ENCODE measurements at regions not wholly inside any gene's neighbourhood (a gene's known extent, or its start where the extent isn't known, plus 50 kb on each side); places are given as distances from the start of the nearest gene placed in this dataset.

DNA sequence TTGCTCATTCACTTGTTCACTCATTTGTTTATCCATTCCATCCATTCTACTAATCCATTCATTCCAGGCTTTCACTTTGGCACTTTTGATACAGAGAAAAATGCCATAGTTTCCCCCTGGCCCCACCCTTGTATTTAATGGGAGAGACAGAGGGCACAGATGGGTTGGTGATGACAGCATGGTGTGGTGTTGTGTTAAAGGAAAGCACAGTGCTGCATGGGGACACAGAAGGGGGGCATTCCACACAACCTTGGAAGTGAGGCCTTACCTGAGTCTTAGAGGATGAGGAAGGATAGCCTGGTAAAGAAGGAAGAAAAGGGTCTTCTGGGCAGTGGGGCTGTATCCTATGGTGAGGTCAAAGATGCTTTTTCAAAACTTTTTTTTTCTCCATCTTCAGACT, 248.5 kb upstream of the C11orf87 start:
- Histone ChIP-seq H3K9ac (ENCODE audit: insufficient read length) (no peak overlapping the region), H3K27ac (no peak overlapping the region), H3K9me3 (ENCODE audit: low read depth, low read length) (no peaks in the 10 kb centered on the region), H3K4me3 (no peak overlapping the region), H3K36me3 (ENCODE audit: insufficient read depth, low read length) (no peaks in the 10 kb centered on the region)
- DNase-seq (ENCODE audit: low read depth, low spot score), result no peak
- TF ChIP-seq POLR2AphosphoS5 (IDR thresholded peaks at IDR 0.05; ENCODE audit: borderline replicate concordance, low read depth, low read length) (no peak), EZH2 (IDR thresholded peaks at IDR 0.05) (no peak), FOXP2 (optimal IDR thresholded peaks at IDR 0.05; ENCODE audit: control extremely low read depth, extremely low read length, insufficient read depth) (no peak)

DNA sequence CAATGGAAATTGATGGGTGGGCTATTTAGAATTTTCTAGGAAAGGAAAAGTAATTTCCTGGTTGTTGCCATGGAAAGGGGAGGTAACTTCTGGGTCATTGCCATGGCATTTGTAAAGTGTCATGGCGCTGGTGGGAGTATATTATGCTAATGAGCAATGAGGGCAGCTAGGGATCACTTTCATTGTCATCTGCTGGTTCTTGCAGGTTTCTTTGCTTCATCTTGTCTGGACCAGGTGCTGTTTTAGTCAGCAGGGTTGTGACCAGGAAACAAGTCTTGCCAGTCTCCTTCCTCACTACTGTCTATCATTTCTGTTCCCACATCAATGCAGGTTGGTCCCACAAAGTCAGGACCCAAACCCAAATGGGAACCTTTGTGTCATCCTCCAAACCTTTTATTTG, 237.6 kb upstream of the C11orf87 start:
- no peak for TF ChIP-seq EZH2 (IDR thresholded peaks at IDR 0.05)
- no peak for TF ChIP-seq FOXP2 (optimal IDR thresholded peaks at IDR 0.05; ENCODE audit: control extremely low read depth, extremely low read length, insufficient read depth)
- no peak for TF ChIP-seq POLR2AphosphoS5 (IDR thresholded peaks at IDR 0.05; ENCODE audit: borderline replicate concordance, low read depth, low read length)
- no peak overlapping the region for H3K4me3 ChIP-seq
- no peak overlapping the region for H3K9ac ChIP-seq (ENCODE audit: insufficient read length)
- H3K36me3 ChIP-seq (ENCODE audit: insufficient read depth, low read length), result no peaks in the 10 kb centered on the region
- H3K27ac ChIP-seq, result no peak overlapping the region
- H3K9me3 ChIP-seq (ENCODE audit: low read depth, low read length), result no peaks in the 10 kb centered on the region
- no peak for DNase-seq (ENCODE audit: low read depth, low spot score)

DNA sequence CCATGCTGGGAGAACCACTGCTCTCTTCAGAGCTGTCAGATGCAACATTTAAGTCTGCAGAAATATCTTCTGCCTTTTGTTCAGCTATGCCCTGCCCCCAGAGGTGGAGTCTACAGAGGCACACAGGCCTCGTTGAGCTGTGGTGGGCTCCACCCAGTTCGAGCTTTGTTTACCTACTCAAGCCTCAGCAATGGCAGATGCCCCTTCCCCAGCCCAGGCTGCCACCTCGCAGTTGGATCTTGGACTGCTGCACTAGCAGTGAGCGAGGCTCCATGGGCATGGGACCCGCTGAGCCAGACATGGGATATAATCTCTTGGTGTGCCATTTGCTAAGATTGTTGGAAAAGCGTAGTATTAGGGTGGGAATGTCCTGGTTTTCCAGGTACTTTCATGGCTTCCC, 229.1 kb upstream of the C11orf87 start:
- H3K36me3 ChIP-seq (ENCODE audit: insufficient read depth, low read length), result no peaks in the 10 kb centered on the region
- no peak overlapping the region for H3K4me3 ChIP-seq
- no peak overlapping the region for H3K27ac ChIP-seq
- TF ChIP-seq EZH2 (IDR thresholded peaks at IDR 0.05) (no peak), POLR2AphosphoS5 (IDR thresholded peaks at IDR 0.05; ENCODE audit: borderline replicate concordance, low read depth, low read length) (no peak), FOXP2 (optimal IDR thresholded peaks at IDR 0.05; ENCODE audit: control extremely low read depth, extremely low read length, insufficient read depth) (no peak)
- H3K9me3 ChIP-seq (ENCODE audit: low read depth, low read length), result no peaks in the 10 kb centered on the region
- DNase-seq (ENCODE audit: low read depth, low spot score), result no peak
- no peak overlapping the region for H3K9ac ChIP-seq (ENCODE audit: insufficient read length)

DNA sequence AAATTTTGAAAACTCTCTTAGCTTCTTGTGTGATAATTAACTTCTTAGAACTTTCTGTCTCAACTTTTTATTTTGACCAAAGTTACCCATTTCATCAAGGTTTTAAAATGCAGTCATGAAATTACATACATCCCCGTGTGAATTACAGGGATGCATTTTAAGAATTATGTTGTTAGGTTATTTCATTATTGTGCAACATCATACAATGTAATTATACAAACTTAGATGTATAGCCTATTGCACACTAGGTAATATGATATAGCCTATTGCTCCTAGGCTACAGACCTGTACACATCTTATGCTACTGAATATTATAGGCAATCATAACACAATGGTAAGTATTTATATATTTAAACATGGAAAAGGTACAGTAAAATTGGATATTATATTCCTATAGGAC, 228.1 kb upstream of the C11orf87 start:
- Histone ChIP-seq H3K27ac (no peak overlapping the region), H3K36me3 (ENCODE audit: insufficient read depth, low read length) (no peaks in the 10 kb centered on the region), H3K4me3 (no peak overlapping the region), H3K9ac (ENCODE audit: insufficient read length) (no peak overlapping the region), H3K9me3 (ENCODE audit: low read depth, low read length) (no peaks in the 10 kb centered on the region)
- TF ChIP-seq POLR2AphosphoS5 (IDR thresholded peaks at IDR 0.05; ENCODE audit: borderline replicate concordance, low read depth, low read length) (no peak), FOXP2 (optimal IDR thresholded peaks at IDR 0.05; ENCODE audit: control extremely low read depth, extremely low read length, insufficient read depth) (no peak), EZH2 (IDR thresholded peaks at IDR 0.05) (no peak)
- DNase-seq (ENCODE audit: low read depth, low spot score), result no peak

DNA sequence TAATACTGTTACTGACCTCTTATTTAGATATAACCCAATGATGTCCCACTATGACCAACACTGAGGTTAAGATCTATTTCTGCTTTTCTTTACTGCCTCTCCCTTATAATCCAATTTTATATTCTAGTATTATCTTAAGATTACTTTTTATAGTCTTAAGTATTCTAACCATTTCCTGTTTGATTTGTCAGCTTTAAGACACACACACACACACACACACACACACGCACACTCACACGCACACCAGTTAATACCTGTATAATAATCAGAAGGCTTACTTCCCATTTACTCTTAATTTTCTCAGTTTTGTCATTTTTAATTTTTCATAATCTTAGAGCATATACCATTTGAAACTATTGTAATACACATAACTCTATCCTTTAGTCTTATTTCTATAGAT, 226.0 kb upstream of the C11orf87 start:
- TF ChIP-seq EZH2 (IDR thresholded peaks at IDR 0.05), result no peak
- no peak for TF ChIP-seq FOXP2 (optimal IDR thresholded peaks at IDR 0.05; ENCODE audit: control extremely low read depth, extremely low read length, insufficient read depth)
- no peak for TF ChIP-seq POLR2AphosphoS5 (IDR thresholded peaks at IDR 0.05; ENCODE audit: borderline replicate concordance, low read depth, low read length)
- Histone ChIP-seq H3K9me3 (ENCODE audit: low read depth, low read length) (no peaks in the 10 kb centered on the region), H3K36me3 (ENCODE audit: insufficient read depth, low read length) (no peaks in the 10 kb centered on the region), H3K9ac (ENCODE audit: insufficient read length) (no peak overlapping the region), H3K4me3 (no peak overlapping the region; the same call in 1 of the 2 replicates), H3K27ac (peak overlapping the region; percentile 70; the same call in 1 of the 2 replicates)
- no peak for DNase-seq (ENCODE audit: low read depth, low spot score)

DNA sequence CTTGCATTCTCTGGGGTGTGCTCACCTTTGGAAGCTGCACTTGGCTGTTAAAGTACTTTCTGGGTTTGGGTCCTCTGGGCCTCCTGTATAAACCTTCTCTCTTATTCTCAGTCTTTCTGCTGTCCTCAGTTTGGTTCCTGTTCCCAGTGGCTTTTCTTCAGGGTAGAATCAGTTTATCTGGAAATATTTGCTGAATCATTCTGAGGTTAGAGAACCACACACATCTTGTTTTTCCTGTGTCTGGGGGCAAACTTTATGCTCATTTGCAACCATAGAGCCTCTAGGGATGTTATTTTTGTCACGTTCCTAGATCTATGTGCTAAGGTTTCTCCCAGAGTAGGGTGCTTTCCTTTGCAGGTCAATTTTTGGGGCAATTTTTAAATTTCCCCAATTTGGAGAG, 224.3 kb upstream of the C11orf87 start:
- H3K9me3 ChIP-seq (ENCODE audit: low read depth, low read length), result no peaks in the 10 kb centered on the region
- H3K4me3 ChIP-seq, result peak overlapping the region; percentile 21; the same call in 1 of the 2 replicates
- peak overlapping the region; percentile 28 for H3K9ac ChIP-seq (ENCODE audit: insufficient read length)
- no peak for TF ChIP-seq EZH2 (IDR thresholded peaks at IDR 0.05)
- no peak for TF ChIP-seq POLR2AphosphoS5 (IDR thresholded peaks at IDR 0.05; ENCODE audit: borderline replicate concordance, low read depth, low read length)
- no peak for TF ChIP-seq FOXP2 (optimal IDR thresholded peaks at IDR 0.05; ENCODE audit: control extremely low read depth, extremely low read length, insufficient read depth)
- peak overlapping the region; percentile 87 for H3K27ac ChIP-seq
- no peak for DNase-seq (ENCODE audit: low read depth, low spot score)
- H3K36me3 ChIP-seq (ENCODE audit: insufficient read depth, low read length), result no peaks in the 10 kb centered on the region

DNA sequence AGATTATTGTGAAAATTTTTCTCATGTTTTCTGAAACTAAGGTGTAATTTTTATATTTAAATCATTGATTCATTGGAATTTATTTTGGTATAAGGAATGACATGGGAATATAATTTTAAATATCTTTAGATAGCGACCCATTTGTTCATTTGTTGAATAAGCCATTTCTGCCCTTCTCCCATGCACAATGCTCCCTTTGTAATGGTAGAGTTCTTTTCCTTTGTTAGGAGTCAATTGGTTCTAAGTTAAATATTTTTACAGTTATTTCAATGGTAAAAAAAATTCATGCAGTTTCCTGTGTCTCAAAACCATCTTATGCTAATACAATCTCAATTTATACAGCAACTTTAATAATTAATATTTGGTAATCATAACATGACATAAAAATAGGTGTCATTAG, 218.8 kb upstream of the C11orf87 start:
- Histone ChIP-seq H3K9me3 (ENCODE audit: low read depth, low read length) (peaks cover 3% of the 10 kb centered on the region; the same call in 1 of the 2 replicates), H3K9ac (ENCODE audit: insufficient read length) (no peak overlapping the region), H3K36me3 (ENCODE audit: insufficient read depth, low read length) (no peaks in the 10 kb centered on the region), H3K4me3 (no peak overlapping the region), H3K27ac (no peak overlapping the region)
- TF ChIP-seq POLR2AphosphoS5 (IDR thresholded peaks at IDR 0.05; ENCODE audit: borderline replicate concordance, low read depth, low read length) (no peak), EZH2 (IDR thresholded peaks at IDR 0.05) (no peak)
- no peak for DNase-seq (ENCODE audit: low read depth, low spot score)

DNA sequence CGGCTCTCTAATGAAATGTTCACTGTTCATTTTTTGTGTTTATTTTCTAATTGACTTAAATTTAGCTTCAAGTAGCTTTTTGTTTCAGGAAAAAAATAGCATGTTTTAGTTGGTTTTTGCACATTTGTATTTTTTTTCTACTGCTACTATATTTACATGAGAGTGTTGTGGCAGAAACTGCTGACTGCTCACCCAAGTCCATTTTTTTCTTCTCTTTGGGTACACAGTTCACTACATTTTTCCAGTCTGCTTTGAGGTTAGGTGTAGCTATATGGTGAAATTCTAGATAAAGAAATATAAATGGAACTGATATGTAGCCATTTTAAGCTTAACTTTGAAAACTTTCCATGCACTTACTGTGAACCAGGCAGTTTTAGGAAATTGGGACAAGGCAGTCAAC, 216.7 kb upstream of the C11orf87 start:
- Histone ChIP-seq H3K36me3 (ENCODE audit: insufficient read depth, low read length) (no peaks in the 10 kb centered on the region), H3K4me3 (no peak overlapping the region), H3K9me3 (ENCODE audit: low read depth, low read length) (peaks cover 3% of the 10 kb centered on the region; the same call in 1 of the 2 replicates), H3K27ac (no peak overlapping the region), H3K9ac (ENCODE audit: insufficient read length) (no peak overlapping the region)
- DNase-seq (ENCODE audit: low read depth, low spot score), result no peak
- TF ChIP-seq EZH2 (IDR thresholded peaks at IDR 0.05), result no peak
- TF ChIP-seq FOXP2 (optimal IDR thresholded peaks at IDR 0.05; ENCODE audit: control extremely low read depth, extremely low read length, insufficient read depth), result no peak
- no peak for TF ChIP-seq POLR2AphosphoS5 (IDR thresholded peaks at IDR 0.05; ENCODE audit: borderline replicate concordance, low read depth, low read length)

DNA sequence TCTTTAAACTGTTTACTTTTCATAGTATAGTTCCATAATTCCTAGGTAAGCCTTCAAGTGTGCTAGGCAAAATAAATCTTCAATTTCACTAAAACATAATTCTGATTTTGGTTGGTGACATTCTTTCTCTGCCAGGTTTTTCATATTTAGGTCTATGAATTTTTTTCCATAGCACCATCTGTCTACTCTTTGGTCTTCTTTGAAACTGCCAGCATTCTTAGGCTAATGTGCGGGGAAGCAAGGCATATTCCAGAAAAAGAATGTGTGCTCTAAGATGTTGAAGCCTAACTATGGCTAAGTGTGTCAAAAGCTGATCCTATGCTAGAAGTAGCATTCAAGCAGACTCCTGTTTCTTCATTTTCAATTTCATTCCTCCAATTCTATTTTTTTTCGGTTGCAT, 213.9 kb upstream of the C11orf87 start:
- no peaks in the 10 kb centered on the region for H3K36me3 ChIP-seq (ENCODE audit: insufficient read depth, low read length)
- peaks cover 3% of the 10 kb centered on the region; the same call in 1 of the 2 replicates for H3K9me3 ChIP-seq (ENCODE audit: low read depth, low read length)
- H3K9ac ChIP-seq (ENCODE audit: insufficient read length), result no peak overlapping the region
- H3K27ac ChIP-seq, result no peak overlapping the region
- TF ChIP-seq EZH2 (IDR thresholded peaks at IDR 0.05) (no peak), FOXP2 (optimal IDR thresholded peaks at IDR 0.05; ENCODE audit: control extremely low read depth, extremely low read length, insufficient read depth) (no peak), POLR2AphosphoS5 (IDR thresholded peaks at IDR 0.05; ENCODE audit: borderline replicate concordance, low read depth, low read length) (no peak)
- DNase-seq (ENCODE audit: low read depth, low spot score), result no peak
- H3K4me3 ChIP-seq, result no peak overlapping the region

Data from SK-N-MC (cell line).